K562 (cell line): ENCODE measurements at regions not wholly inside any gene's neighbourhood (a gene's known extent, or its start where the extent isn't known, plus 50 kb on each side); places are given as distances from the start of the nearest gene placed in this dataset.

ENCODE experiments used
- MTA3 ChIP-seq: fragments of 450-650 bp; formaldehyde crosslinking; IDR thresholded peaks from 2 replicates; pipeline ENCODE4 v1.6.1; 2017; ENCODE audit warnings: mild to moderate bottlenecking, borderline replicate concordance
- POLR2AphosphoS5 ChIP-seq: IDR thresholded peaks from 2 replicates; pipeline ENCODE4 v1.6.1; 2011; ENCODE audit warnings: mild to moderate bottlenecking, low read depth, low read length, moderate library complexity; ENCODE audit not compliant: control insufficient read depth, insufficient read depth
- RAD21 ChIP-seq, 2 experiments: fragments of 250-450 bp in 1 of 2; fragments of 450-650 bp in 1 of 2; sonication (Bioruptor Pico) in 1 of 2; formaldehyde crosslinking in 1 of 2; IDR thresholded peaks in 1 of 2; conservative IDR thresholded peaks in 1 of 2; 2 replicates each; pipeline versions ENCODE4 v1.4.0 to v1.8.0; 2020 to 2022; ENCODE audit warnings: mild to moderate bottlenecking in 2 of 2, moderate library complexity in 1 of 2
- THAP12 ChIP-seq: fragments of 250-450 bp; sonication (Bioruptor Pico); IDR thresholded peaks from 2 replicates; pipeline ENCODE4 v1.9.0; 2021; ENCODE audit warnings: mild to moderate bottlenecking, inconsistent platforms
- ZC3H8 ChIP-seq: fragments of 450-650 bp; IDR thresholded peaks from 2 replicates; pipeline ENCODE4 v1.6.1; 2017
- ZNF174 ChIP-seq: fragments of 250-450 bp; sonication (Bioruptor Pico); IDR thresholded peaks from 2 replicates; pipeline ENCODE4 v1.4.0; 2020; ENCODE audit warnings: mild to moderate bottlenecking
- ZNF23 ChIP-seq: fragments of 250-450 bp; sonication (Bioruptor Pico); IDR thresholded peaks from 2 replicates; pipeline ENCODE4 v1.4.0; 2020; ENCODE audit warnings: mild to moderate bottlenecking
- ZNF282 ChIP-seq: sonication (generic); formaldehyde crosslinking; IDR thresholded peaks from 2 replicates; pipeline ENCODE4 v1.8.1; 2023; ENCODE audit warnings: missing genetic modification reagents
- ZNF3 ChIP-seq: fragments of 250-450 bp; sonication (Bioruptor Pico); IDR thresholded peaks from 2 replicates; pipeline ENCODE4 v1.5.0; 2021; ENCODE audit warnings: mild to moderate bottlenecking, moderate library complexity
- ZNF354B ChIP-seq: fragments of 250-450 bp; sonication (Bioruptor Pico); IDR thresholded peaks from 2 replicates; pipeline ENCODE4 v1.4.0; 2020
- TF ChIP-seq, protein P1 (sequence below): fragments of 250-450 bp; sonication (Bioruptor Pico); IDR thresholded peaks from 2 replicates; pipeline ENCODE4 v1.8.0; 2021; ENCODE audit warnings: borderline replicate concordance, mild to moderate bottlenecking, moderate library complexity; ENCODE audit not compliant: poor library complexity, severe bottlenecking
- TF ChIP-seq, protein P2 (sequence below): fragments of 250-450 bp; sonication (Bioruptor Pico); IDR thresholded peaks from 2 replicates; pipeline ENCODE4 v1.5.0; 2022; ENCODE audit warnings: mild to moderate bottlenecking
- TF ChIP-seq, protein P3 (sequence below), 3 experiments: IDR thresholded peaks in 2 of 3; conservative IDR thresholded peaks in 1 of 3; 2 replicates each; pipeline ENCODE4 v1.5.1; 2011 to 2012; ENCODE audit warnings: low read length in 3 of 3, mild to moderate bottlenecking in 3 of 3, control low read depth in 2 of 3, improper control_type of control experiment in 1 of 3, inconsistent platforms in 1 of 3, low read depth in 1 of 3, mixed read lengths in 1 of 3, moderate library complexity in 1 of 3; ENCODE audit not compliant: insufficient read depth in 2 of 3

- TF ChIP-seq ZNF3 (CRISPR knock-in tag) = no peak
- TF ChIP-seq ZNF354B (CRISPR knock-in tag) = no peak
- no peak for TF ChIP-seq ZNF23 (CRISPR knock-in tag)
- TF ChIP-seq MTA3 = no peak
- TF ChIP-seq THAP12 (CRISPR knock-in tag) = no peak
- no peak for TF ChIP-seq ZNF174 (CRISPR knock-in tag)
- TF ChIP-seq, protein P1, sequence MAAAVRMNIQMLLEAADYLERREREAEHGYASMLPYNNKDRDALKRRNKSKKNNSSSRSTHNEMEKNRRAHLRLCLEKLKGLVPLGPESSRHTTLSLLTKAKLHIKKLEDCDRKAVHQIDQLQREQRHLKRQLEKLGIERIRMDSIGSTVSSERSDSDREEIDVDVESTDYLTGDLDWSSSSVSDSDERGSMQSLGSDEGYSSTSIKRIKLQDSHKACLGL (CRISPR knock-in tag) = no peak
- TF ChIP-seq, protein P2, sequence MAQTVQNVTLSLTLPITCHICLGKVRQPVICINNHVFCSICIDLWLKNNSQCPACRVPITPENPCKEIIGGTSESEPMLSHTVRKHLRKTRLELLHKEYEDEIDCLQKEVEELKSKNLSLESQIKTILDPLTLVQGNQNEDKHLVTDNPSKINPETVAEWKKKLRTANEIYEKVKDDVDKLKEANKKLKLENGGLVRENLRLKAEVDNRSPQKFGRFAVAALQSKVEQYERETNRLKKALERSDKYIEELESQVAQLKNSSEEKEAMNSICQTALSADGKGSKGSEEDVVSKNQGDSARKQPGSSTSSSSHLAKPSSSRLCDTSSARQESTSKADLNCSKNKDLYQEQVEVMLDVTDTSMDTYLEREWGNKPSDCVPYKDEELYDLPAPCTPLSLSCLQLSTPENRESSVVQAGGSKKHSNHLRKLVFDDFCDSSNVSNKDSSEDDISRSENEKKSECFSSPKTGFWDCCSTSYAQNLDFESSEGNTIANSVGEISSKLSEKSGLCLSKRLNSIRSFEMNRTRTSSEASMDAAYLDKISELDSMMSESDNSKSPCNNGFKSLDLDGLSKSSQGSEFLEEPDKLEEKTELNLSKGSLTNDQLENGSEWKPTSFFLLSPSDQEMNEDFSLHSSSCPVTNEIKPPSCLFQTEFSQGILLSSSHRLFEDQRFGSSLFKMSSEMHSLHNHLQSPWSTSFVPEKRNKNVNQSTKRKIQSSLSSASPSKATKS (CRISPR knock-in tag) = no peak
- TF ChIP-seq ZNF282 (CRISPR knock-in tag) = no peak
- no peak for TF ChIP-seq RAD21 (CRISPR knock-in tag; conservative IDR thresholded peaks at IDR 0.05 in 1 of 2, IDR thresholded peaks at IDR 0.05 in 1 of 2)
- TF ChIP-seq ZC3H8 = no peak
- TF ChIP-seq, protein P3, sequence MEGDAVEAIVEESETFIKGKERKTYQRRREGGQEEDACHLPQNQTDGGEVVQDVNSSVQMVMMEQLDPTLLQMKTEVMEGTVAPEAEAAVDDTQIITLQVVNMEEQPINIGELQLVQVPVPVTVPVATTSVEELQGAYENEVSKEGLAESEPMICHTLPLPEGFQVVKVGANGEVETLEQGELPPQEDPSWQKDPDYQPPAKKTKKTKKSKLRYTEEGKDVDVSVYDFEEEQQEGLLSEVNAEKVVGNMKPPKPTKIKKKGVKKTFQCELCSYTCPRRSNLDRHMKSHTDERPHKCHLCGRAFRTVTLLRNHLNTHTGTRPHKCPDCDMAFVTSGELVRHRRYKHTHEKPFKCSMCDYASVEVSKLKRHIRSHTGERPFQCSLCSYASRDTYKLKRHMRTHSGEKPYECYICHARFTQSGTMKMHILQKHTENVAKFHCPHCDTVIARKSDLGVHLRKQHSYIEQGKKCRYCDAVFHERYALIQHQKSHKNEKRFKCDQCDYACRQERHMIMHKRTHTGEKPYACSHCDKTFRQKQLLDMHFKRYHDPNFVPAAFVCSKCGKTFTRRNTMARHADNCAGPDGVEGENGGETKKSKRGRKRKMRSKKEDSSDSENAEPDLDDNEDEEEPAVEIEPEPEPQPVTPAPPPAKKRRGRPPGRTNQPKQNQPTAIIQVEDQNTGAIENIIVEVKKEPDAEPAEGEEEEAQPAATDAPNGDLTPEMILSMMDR (IDR thresholded peaks at IDR 0.05 in 2 of 3, conservative IDR thresholded peaks at IDR 0.05 in 1 of 3; ENCODE audit: insufficient read depth in 2 of 3, low read depth in 1 of 3, low read length in 3 of 3) = no peak
- TF ChIP-seq POLR2AphosphoS5 = no peak
These were observed 1121.6 kb upstream of the CDH8 start for GRCh38 chr16:63157818-63158217.
